ENCODE measurements at regions not wholly inside any gene's neighbourhood (a gene's known extent, or its start where the extent isn't known, plus 50 kb on each side); places are given as distances from the start of the nearest gene placed in this dataset.
"Not testable (repeated sequence)": the region's sequence is repeated elsewhere in the genome, so short reads cannot be mapped to it uniquely, and the experiment has no call there.

DNA sequence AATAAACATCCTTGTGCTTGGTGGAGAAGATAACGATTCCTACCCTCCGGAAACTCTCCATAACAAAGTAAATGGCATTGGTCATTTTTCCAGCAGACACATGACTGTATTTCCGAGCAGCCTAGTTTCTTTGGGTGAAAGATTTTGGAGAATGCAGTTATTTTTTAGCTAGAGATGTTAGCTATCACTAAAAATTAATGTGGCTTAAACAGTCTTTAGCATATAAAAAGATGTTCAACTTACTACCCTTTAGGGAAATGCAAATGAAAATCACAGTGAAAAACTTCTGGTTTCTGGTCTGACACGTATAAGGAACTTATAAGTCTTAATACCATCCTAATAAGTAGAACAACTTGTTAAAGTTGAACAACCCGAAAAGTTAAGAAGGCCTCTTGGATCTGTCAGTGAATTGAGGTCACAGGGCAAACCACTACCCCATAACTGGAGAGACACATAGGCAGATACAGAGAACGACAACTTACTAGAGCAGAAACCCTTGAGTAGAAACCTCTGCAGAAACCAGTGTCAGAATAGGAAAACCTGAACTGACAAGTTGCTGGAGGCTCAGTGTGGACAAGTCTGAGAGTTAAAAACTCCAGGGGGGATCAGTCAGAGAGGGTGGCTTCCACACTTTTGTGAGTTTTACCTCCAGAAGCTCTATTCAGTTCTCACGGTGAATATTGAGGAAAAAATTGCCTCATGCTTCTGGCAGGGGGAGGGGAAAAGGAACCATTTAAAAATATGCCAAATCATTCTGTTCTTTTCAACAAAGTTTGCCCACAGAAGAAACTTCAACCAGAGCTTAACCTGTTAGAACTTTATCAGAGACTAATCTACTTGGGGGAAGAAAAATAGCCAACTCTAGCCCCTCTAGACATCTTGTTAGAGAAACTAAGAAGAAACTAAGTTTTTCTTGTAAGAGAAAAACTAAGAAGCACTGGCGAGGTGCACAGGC, 325.2 kb upstream of the RPS23 start:
- DNase-seq (ENCODE audit: low spot score) = no peak

DNA sequence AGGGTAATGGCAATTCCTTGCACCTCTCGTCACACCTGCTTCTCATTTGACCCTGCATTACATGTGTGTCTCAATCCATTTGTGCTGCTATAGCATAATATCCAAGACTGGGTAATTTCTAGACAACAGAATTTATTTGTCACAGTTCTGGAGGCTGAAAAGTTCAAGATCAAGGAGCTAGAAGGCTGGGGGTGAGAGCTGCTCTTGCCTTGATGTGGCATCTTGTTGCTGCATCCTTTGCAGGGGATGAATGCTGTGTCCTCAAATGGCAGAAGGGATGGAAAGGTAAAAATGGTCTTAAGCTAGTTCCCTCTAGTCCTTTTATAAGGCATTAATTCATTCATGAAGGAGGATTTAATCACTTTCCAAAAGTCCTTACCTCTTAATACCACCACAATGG, 323.7 kb upstream of the RPS23 start:
- DNase-seq (ENCODE audit: low spot score) = no peak

DNA sequence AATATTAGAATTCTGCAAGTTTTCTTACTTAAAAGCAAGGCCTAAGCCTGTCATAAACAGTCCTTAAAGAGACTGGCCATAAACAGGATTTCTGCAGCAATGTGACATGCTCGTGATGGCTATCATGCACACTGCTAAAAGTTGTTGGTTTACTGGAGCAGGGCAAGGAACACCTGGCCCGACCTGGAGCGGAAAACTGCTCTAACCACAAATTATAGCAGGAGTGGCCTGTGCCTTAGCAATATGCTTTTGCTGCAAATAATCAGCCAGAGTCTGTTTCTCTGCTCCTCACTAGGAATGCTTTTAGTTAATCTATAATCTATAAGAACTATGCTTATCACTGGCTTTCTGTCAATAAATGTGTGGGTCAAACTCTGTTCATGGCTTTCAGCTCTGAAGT, 322.9 kb upstream of the RPS23 start:
- DNase-seq (ENCODE audit: low spot score) = no peak

DNA sequence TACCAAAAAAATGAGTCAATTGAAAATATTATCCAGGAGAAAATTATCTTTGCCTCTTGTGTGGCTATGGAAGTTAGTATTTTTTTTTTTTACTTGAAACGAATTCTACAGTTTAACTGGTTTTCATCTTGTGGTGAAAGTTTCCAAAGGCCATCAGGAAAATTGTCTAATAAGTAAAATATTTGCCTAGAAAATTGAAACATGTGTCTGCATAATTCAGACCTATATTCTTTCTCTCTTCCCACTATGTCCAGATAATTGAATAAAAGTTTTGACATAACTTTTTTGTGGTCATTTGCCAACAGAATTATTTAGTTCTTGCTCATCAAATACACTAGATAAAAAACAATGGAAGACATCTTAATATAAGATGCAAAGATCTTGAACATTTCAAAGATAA, 321.5 kb upstream of the RPS23 start:
- DNase-seq (ENCODE audit: low spot score) = no peak

DNA sequence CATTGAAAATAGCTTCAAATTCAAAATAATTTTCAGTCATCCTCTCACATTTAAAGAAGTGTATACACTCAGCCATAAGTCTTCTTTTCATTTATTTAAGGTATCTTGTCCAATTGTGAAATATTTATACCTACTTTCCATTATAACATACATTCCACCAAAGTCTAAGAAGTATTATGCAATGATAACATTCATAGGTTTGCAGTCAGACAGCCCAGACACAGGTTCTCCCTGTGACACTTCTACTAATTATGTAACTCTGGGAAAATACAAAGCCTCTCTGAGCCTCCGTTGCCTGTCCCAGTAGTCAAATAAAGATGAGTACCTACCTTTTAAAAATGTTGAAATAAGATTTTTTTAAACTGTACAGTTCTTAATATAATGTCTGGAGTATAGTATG, 320.9 kb upstream of the RPS23 start:
- DNase-seq (ENCODE audit: low spot score) = no peak

DNA sequence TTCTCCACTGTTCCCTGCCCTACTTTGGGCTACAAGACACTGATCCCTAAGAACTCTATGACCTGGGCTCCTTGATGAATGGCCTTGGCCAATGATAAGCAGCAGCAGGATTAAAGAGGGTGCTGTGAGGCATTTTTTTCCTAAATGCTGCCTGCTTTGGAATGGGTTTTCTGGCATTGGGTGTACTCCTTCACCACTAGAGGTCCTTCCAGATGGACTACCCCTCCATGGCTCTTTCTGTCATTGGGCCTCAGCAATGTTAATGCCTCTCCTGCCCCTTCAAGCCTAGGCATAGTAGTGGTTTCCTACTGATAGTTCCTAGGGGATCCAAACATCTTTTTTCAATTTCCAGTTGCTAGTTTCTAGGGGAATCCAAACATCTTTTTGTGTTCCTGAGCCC, 319.3 kb upstream of the RPS23 start:
- no peak for DNase-seq (ENCODE audit: low spot score)

DNA sequence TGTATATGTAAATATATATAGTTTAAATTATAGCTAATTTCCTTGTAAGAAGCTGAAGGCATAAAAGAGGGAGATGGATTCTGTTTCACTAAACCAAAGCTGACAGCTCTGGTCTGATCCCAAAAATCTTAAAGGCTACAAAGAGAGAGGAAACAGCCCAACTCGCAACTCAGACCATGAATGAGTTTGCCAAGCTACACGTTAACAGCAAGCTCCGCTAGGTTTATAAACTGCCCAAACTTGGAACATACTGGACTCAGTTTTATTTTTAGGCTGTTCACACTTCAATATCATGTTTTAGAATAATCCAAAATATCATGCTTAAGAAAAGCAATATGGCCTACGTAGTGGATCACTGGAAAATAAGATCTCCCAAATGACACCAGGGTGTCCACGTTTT, 318.3 kb upstream of the RPS23 start:
- DNase-seq (ENCODE audit: low spot score) = no peak

DNA sequence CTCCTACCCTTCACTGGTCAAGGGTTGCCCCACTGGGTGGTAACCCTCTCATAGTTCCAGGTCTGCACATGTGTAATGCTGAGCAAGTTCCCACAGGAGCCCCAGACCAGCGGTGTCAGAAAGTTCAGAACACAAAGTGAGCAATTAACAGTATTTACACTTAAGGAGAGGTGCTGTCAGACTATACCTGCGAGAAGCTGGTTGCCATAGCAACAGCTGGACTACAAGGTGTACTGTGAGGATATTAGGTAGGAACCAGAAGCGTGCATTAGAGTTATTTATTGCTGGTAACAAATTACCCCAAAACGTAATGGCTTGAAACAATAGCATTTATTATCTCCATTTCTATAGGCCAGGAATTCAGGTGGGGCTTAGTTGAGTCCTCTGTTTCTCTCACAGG, 317.0 kb upstream of the RPS23 start:
- DNase-seq (ENCODE audit: low spot score) = no peak

DNA sequence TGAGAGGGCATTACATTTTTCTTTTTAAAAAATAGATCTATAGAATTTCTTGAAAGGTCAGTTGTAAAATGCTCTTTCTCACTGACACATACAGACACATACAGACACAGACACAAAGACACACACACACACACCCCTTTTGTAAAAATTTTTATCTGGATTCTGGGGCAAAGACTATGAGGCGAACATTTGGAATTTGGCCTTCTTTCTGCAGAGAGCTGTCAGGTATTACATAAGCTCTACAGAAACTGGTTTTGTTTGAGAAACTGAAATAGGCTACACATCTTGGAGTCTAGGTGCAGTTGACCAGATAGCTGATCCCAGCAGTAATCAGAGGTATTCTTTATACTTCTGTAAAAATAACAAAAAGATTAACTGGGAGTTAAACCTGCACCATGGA, 315.9 kb upstream of the RPS23 start:
- no peak for DNase-seq (ENCODE audit: low spot score)

DNA sequence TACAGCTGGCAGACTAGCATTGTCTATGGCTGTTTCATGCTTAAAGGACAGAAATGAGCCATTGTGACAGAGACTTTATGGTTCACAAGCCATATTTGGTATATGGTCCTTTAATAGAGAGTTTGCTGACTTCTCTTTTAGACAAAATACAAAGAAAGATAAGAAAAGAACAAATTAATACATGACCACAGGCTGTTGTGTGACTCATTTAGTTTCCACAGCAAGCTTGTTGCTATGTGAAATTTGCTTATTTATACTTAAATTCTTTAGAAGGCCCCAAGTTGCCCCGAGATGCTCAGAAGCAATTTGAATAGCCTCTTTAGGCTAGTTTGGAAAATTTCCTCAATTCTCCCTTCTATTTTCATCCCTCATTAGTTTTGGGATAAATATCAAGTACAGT, 315.3 kb upstream of the RPS23 start:
- no peak for DNase-seq (ENCODE audit: low spot score)

DNA sequence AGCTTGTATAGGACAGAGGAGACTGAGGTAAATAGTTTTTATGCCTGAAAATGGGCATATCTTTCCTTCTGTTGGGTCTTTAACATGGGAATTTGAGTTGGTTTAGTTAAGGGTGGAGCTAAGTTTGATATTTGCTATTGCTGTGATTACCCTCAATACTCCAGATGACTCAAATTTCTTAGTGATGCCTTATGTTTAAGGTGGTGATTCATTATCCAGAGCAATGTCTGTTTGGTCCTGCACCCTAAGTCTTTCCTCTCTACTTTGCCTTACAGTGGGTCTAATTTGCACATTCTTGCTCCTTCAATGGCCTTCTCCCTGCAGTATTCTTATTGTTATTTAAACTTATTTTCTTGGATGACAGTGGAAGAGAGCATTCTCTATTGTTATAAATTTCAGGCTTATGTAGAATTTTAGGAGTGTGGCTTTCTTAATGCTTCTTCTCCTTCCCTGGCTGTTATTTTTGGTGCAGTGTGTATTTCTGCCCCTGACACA, 312.9 kb upstream of the RPS23 start:
- DNase-seq (ENCODE audit: low spot score) = no peak

DNA sequence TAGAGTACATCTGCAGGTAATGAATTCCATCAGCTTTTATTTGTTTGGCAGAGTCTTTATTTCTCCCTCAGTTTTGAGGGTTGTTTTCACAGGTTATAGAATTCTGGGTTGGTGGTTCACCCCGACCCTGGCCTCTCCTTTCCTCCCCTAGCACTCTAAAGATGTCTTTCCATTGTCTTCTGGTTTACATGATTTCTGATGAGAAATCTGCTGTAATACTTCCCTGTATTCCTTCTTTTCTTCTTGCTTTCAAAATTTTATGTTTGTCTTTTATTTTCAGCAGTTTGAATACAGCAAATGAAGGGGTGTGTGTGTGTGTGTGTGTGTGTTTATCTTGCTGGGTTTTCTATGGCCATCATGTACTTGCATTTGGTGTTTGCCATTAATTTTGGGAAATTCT, 312.0 kb upstream of the RPS23 start:
- no peak for DNase-seq (ENCODE audit: low spot score)

DNA sequence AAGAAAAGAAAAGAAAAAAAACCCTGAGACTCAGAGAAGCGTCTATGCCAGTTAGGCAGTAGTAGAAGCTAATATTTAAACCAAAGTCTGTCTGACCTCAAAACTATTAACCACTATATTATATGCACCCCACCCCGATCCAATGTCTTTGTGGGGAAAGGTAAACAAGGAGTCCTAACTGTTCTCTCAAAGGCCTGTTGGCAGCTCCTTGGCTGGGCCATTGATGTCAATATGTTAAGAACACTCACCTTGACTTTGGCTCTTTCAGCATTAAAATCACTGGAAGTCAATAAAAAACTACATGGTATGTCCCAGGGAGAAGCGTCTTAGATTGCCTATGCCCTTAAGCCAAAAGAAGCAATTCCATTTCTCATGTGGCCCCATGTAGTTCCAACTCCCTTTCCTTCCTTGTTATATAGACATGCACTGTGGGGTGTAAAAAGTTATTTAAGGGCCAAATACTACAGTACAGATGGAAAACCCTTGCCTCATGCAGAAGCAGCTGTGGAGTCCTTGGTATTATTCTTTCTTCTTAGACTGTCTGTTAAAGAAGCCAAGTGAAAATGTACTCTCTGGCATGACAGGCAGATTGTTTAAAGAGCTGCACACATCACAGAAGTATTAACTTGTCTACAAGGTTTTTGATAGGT, 308.6 kb upstream of the RPS23 start:
- no peak for DNase-seq (ENCODE audit: low spot score)

DNA sequence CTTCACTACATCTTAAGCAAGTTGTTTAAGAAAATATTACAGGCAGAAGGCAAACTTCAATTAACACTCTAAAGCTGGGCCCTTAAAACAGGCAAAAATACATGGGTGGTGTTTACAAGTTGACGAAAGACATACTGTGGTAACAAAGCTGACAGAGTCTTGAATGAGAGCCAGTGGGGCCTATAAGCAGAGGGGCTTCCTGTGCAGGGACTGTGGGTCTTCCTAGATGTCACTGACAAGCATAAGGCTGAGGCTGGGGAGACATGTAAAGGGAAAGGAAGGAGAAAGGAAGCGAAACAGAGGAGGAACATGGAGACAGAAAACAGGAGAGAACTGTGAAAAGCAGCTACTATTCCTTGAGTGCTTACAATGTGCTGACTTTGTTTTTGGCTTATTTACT, 308.0 kb upstream of the RPS23 start:
- no peak for DNase-seq (ENCODE audit: low spot score)

DNA sequence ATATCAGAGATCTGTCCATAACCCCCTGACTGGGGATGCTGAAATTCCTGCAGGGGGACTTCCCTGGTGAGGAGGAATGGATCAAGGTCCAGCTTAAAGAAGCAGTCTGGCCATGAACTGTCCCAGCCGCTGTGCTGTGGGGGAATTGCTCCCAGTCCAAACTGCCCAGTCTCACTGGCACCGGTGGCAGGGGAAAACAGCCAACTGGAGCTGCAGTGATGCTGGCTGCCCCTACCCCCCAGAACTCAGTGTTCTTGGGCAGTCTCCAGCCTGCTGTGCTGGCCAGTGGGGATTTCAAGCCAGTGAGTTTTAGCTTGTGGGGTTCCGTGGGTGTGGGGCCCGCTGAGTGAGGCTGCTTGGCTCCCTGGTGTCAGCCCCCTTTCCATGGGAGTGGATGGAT, 306.5 kb upstream of the RPS23 start:
- DNase-seq (ENCODE audit: low spot score) = peak; percentile 31

DNA sequence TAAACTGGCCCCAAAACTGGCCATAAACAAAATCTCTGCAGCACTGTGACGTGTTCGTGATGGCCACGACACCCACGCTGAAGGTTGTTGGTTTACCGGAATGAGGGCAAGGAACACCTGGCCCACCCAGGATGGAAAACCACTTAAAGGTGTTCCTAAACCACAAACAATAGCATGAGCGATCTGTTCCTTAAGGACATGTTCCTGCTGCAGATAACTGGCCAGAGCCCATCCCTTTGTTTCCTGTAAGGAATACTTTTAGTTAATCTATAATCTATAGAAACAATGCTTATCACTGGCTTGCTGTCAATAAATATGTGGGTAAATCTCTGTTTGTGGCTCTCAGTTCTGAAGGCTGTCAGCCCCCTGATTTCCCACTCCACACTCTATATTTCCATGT, 305.2 kb upstream of the RPS23 start:
- not testable (repeated sequence) for DNase-seq (ENCODE audit: low spot score)

DNA sequence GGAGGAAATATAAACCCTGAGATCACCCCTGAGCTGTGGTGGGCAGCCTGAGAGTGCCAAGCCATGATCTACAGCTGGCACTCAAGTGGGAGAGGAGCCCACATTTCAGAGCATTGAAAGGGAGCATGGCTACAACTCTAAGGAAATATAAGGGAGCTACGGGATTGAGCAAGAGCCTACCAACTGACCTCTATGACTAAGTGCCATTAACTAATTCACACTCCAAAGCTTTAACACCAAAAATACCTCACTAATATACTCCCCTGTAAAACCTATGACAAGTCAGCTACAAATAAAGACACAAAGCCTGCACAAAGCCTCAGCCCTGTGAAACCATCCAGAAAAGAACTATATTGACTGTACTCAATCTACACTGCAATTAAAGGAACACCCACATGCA, 286.8 kb upstream of the RPS23 start:
- DNase-seq (ENCODE audit: low spot score) = no peak

DNA sequence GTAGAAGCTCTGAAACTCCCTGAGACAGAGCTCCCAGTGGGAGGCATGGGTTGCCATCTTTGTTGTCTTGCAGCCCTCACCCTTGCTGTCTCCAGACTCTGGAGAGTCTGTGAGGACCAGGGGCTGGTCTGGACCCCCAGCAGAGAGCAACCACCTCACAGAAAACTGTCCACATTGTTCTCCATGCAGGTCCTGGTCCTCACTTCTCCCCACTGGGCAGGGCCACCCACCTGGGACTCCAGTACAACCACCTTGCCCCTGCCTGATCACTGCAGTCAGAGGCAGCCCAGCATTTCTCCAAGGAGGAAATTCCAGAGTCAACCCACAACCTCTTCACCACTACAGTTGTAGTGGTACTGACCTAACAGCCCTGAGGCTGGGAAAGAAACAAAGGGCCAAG, 285.6 kb upstream of the RPS23 start:
- no peak for DNase-seq (ENCODE audit: low spot score)

DNA sequence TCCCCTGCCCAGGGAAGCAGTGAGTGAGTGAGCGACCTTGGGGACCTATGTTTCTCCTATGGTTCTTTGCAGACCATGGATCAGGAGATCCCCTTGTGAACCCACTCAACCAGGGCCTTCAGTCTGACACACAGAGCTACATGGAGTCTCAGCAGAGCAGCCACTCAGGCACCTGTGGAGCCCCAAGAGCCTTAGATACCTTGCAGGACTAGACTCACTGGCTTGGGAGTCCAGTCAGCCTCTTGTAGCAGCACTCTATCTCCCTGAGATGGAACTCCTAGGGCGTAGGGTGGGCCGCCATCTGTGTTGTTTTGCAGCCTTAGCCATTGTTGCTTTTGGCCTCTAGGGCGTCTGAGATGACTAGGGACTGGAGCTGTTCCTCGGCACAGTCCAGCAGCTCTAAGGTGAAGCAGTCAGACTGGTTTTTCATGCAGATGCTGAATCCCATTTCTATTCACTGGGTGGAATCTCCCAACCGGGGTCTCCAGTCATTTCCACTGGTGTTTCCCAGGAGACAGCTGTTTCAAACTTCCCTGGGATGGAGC, 284.6 kb upstream of the RPS23 start:
- no peak for DNase-seq (ENCODE audit: low spot score)

DNA sequence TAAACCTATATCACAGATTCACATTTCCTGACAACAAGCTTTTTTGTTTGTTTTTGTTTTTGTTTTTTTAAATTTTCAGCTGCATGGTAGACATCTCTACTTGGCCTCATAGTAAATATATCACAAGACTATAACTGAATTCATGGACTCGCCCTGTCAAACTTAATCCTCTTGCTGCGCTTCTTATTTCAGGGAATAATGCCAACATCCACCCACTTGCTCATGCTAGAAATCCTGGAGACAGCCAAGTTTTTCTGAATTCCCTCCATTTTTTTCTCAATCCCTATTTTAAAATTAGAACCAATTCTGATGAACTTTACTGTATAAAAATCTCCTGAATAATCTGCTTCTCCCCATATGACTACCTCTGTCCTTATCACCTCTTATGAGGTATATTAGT, 283.6 kb upstream of the RPS23 start:
- DNase-seq (ENCODE audit: low spot score) = no peak

DNA sequence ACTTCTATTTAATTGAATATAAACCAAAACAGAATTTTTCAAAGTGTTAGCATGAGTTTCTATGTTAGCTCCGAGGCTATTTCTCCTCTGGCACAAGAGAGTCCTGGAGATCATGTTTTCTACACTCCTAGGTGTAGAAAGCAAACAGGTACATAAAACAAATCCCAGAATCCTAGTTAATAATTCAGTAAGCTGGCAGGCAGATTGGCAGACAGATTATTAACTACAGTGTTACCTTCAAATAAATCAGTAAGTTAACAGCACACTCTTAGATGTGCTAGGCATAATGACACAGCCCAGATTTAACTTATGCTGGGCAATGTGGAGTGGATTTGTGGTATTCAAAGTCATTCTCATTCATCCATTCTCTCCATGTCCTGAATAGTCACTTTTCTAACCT, 282.8 kb upstream of the RPS23 start:
- no peak for DNase-seq (ENCODE audit: low spot score)

DNA sequence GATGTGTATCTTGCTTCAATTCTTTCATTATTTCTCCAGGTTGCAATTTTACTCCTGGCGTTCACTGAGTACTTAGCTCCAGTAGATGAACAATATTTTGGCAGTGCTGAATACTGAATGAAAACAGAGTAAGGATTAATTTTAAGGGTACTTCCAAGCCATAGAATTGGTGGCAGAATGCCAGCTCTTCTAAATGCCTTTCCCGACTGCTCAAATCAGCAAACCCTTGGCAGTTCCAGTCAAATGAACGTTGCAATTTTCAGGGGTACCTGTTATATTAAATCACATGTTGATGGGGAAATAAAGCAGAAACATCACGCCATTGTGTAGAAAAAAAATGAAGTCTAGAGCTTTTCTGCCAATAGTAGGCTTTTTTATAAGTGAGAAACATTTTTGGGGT, 282.4 kb upstream of the RPS23 start:
- DNase-seq (ENCODE audit: low spot score) = no peak

DNA sequence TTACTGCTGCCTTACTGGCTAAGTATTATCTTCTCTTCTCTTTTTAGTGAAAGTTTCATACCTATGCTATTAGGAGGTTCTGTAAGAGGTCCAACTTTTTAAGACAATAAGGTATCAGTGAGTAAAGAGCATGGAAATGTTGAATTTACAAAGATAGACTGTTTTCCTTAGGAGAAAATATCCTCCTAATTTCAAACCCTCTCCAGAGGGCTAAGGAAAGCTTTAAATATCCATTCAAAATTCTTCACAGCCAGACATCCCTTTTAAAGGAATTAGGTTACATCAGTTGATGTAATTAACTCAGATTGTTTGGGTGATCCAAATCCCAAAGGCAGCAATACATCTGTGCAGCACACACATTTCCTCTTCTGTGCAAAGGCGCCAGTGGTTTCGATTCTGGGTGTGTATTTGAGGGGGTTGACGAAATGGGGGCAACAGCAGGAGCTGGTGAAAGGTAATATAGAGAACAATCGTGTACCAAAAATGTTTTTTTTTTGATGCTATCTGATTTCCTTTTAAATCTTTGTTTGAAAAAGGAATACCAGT, 273.8 kb upstream of the RPS23 start:
- DNase-seq (ENCODE audit: low spot score) = no peak

All from putamen (tissue), 1 donor.